ENCODE measurements at regions not wholly inside any gene's neighbourhood (a gene's known extent, or its start where the extent isn't known, plus 50 kb on each side); places are given as distances from the start of the nearest gene placed in this dataset.

- Histone ChIP-seq H3K27ac (ENCODE audit: low read length) (no peak overlapping the region), H3K9me3 (ENCODE audit: insufficient read depth, low read length) (no peaks in the 10 kb centered on the region), H3K4me1 (ENCODE audit: low read length) (no peaks in the 10 kb centered on the region), H3K4me3 (ENCODE audit: low read length) (no peak overlapping the region), H3K36me3 (replicated peaks; ENCODE audit: low read depth, low read length) (no peaks in the 10 kb centered on the region), H3K79me2 (ENCODE audit: low read length) (no peaks in the 10 kb centered on the region), H3K4me2 (ENCODE audit: low read length) (no peak overlapping the region), H2AFZ (ENCODE audit: low read depth, low read length) (no peak overlapping the region), H3K27me3 (ENCODE audit: low read depth, low read length) (no peaks in the 10 kb centered on the region), H3K9ac (ENCODE audit: low read length) (no peak overlapping the region), H4K20me1 (ENCODE audit: insufficient read depth, low read length) (no peaks in the 10 kb centered on the region)
- no peak for TF ChIP-seq EZH2phosphoT487 (IDR thresholded peaks at IDR 0.05; ENCODE audit: low read depth)
Measured at GRCh38 chr16:51898872-51899271, 648.1 kb downstream of the TOX3 start.

GRCh38 chr16:51896013-51896412, 650.9 kb downstream of the TOX3 start:
- H3K27me3 ChIP-seq (ENCODE audit: low read depth, low read length), result no peaks in the 10 kb centered on the region
- no peaks in the 10 kb centered on the region for H3K4me1 ChIP-seq (ENCODE audit: low read length)
- H3K9ac ChIP-seq (ENCODE audit: low read length), result no peak overlapping the region
- H2AFZ ChIP-seq (ENCODE audit: low read depth, low read length), result no peak overlapping the region
- no peaks in the 10 kb centered on the region for H4K20me1 ChIP-seq (ENCODE audit: insufficient read depth, low read length)
- H3K27ac ChIP-seq (ENCODE audit: low read length), result no peak overlapping the region
- H3K79me2 ChIP-seq (ENCODE audit: low read length), result no peaks in the 10 kb centered on the region
- no peaks in the 10 kb centered on the region for H3K9me3 ChIP-seq (ENCODE audit: insufficient read depth, low read length)
- no peak overlapping the region for H3K4me2 ChIP-seq (ENCODE audit: low read length)
- H3K36me3 ChIP-seq (replicated peaks; ENCODE audit: low read depth, low read length), result no peaks in the 10 kb centered on the region
- H3K4me3 ChIP-seq (ENCODE audit: low read length), result no peak overlapping the region
- TF ChIP-seq EZH2phosphoT487 (IDR thresholded peaks at IDR 0.05; ENCODE audit: low read depth) (no peak), CTCF (IDR thresholded peaks at IDR 0.05; ENCODE audit: low read depth, low read length) (no peak)

- Histone ChIP-seq H3K4me3 (ENCODE audit: low read length) (no peak overlapping the region), H3K79me2 (ENCODE audit: low read length) (no peaks in the 10 kb centered on the region), H4K20me1 (ENCODE audit: insufficient read depth, low read length) (no peaks in the 10 kb centered on the region), H3K36me3 (replicated peaks; ENCODE audit: low read depth, low read length) (no peaks in the 10 kb centered on the region), H3K9me3 (ENCODE audit: insufficient read depth, low read length) (no peaks in the 10 kb centered on the region), H3K27ac (ENCODE audit: low read length) (no peak overlapping the region), H3K9ac (ENCODE audit: low read length) (no peak overlapping the region), H3K4me1 (ENCODE audit: low read length) (no peaks in the 10 kb centered on the region), H3K4me2 (ENCODE audit: low read length) (no peak overlapping the region), H3K27me3 (ENCODE audit: low read depth, low read length) (no peaks in the 10 kb centered on the region), H2AFZ (ENCODE audit: low read depth, low read length) (no peak overlapping the region)
- no peak for TF ChIP-seq EZH2phosphoT487 (IDR thresholded peaks at IDR 0.05; ENCODE audit: low read depth)
- no peak for TF ChIP-seq CTCF (IDR thresholded peaks at IDR 0.05; ENCODE audit: low read depth, low read length)
Measured at GRCh38 chr16:51892293-51893007, 654.5 kb downstream of the TOX3 start.

- H4K20me1 ChIP-seq (ENCODE audit: insufficient read depth, low read length), result no peaks in the 10 kb centered on the region
- no peak overlapping the region for H3K9ac ChIP-seq (ENCODE audit: low read length)
- H3K4me3 ChIP-seq (ENCODE audit: low read length), result no peak overlapping the region
- no peak overlapping the region for H3K27ac ChIP-seq (ENCODE audit: low read length)
- no peak overlapping the region for H2AFZ ChIP-seq (ENCODE audit: low read depth, low read length)
- TF ChIP-seq EZH2phosphoT487 (IDR thresholded peaks at IDR 0.05; ENCODE audit: low read depth) (no peak), CTCF (IDR thresholded peaks at IDR 0.05; ENCODE audit: low read depth, low read length) (no peak)
- H3K4me2 ChIP-seq (ENCODE audit: low read length), result no peak overlapping the region
- no peaks in the 10 kb centered on the region for H3K27me3 ChIP-seq (ENCODE audit: low read depth, low read length)
- H3K79me2 ChIP-seq (ENCODE audit: low read length), result no peaks in the 10 kb centered on the region
- no peaks in the 10 kb centered on the region for H3K4me1 ChIP-seq (ENCODE audit: low read length)
- H3K9me3 ChIP-seq (ENCODE audit: insufficient read depth, low read length), result no peaks in the 10 kb centered on the region
- H3K36me3 ChIP-seq (replicated peaks; ENCODE audit: low read depth, low read length), result no peaks in the 10 kb centered on the region
Measured at GRCh38 chr16:51888534-51888933, 658.4 kb downstream of the TOX3 start.
